G401 (cell line): ENCODE measurements at regions not wholly inside any gene's neighbourhood (a gene's known extent, or its start where the extent isn't known, plus 50 kb on each side); places are given as distances from the start of the nearest gene placed in this dataset.
A peak's percentile ranks its signal among the peaks of the same experiment; 100 is the strongest.

Experiments used
- DNase-seq: peaks from one replicate; pipeline ENCODE4 v3.0.0-alpha.2; 2015; ENCODE audit warnings: low spot score
- in situ Hi-C: cut with HindIII; loops from 2 replicates; pipeline ENCODE4 v1.10.0; 2016; ENCODE audit warnings: low sequenced_read_pairs, mixed read lengths

DNA sequence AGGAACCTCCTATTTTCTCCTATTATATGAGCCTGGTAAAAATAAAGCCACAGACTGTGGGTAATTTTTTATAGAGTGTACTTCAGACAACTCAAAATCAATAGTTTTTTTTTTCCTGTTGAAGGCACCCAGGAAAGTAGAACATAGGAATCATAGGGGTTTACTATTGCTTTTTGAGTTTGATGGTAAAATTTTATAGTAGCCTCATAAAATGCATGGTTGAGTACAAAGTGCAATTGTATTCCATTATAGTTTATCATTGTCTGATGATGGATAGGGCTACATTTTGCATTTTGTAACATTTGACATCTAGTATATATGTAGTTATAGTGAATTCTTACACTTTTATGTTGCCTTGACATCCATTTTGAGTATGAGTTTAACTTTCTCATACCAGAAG is 455.0 kb downstream of the STIM2 start:
- no peak for DNase-seq
- in situ Hi-C loops = no loop called here

DNA sequence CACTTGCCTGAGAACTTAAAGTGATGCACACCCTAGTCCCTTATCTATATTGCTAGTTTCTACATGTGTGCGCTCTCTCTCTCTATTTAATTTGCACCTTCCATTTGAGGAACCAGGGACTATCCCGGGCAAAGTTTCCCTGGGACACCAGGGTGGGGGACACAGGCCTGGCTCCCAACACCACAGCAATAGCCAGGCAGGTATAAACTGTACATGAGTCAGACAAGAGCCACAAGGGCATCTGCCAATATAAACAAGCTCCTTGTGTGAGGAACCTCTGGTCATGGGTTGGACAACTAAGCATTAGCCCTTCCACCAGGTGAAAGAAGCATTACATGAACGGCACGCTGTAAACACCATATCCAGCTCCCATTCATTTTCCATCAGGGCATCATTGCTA is 455.5 kb downstream of the STIM2 start:
- no peak for DNase-seq
- in situ Hi-C loops = no loop called here

DNA sequence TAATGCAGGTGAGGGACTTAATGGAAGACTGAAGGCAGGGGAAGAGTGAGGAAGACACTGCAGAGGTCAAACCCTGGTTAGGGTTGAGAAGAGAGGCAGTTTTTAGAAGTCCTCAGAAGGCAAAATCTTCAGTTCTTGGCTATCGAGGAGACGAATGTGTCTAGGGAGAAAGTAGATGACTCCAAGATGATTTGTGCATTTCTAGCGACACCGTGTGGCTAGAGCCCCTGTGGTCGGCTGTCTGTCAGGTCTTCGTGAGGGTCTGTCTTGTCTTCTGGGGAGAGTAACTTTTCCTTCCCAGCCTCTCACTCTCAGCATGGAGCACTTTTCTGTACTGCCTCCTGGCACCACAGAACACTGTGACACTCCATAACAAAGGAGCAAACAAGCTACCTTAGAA is 458.1 kb downstream of the STIM2 start:
- in situ Hi-C loops = no loop called here
- peak; percentile 11 for DNase-seq

DNA sequence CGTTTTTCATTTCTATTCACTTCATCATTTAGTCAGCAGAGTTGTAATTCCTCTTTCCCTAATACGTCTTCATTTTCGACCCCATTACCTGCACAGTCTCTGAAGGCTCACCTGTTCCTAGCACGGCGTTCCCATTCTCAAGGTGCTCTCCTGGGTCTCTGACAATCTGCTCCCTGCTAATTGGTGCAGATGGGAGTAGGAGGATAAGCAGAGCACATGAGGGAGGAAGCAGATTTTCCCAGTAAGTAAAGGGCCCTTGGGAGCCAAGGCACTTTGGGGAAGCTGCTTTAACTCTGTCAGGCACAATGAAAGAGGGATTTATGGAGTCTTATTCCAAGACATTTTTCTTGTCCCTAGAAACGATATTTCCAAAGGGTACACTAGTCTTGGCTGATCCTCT is 466.4 kb downstream of the STIM2 start:
- DNase-seq = no peak
- in situ Hi-C loops = no loop called here

DNA sequence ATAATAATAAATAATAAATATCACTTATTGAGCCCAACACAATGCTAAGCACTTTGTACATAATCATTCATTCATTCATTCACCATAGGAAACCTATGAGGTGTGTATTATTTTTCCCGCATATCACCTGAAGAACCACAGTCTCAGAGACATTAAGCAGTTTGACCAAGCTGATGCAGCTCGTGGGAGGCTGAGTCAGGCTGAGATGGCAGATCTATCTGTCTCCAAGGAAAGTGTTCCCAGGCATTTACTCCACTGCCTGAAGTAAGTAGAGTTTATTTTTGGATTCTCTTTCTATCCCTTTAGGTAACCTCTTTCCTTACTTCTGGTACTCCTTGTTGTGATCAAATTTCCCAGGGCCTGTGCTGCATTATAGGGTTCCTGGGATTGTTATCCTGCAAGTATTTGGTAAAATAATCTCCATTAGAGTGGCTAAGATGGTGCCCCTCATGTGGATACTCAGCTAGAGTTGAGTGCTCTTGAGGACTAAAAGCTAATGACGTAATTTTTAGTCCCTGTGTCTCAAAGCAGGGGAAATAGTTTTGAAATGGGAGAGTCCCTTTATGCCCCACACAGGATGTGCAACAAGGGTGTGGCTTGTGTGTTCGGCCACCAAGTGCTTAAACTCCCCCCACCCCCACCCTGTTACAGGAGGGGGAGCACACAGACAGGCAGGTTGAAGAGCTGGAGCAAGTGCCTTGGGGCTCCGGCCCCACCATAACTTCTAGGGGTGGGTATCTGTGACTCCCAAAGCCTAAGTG is 467.0 kb downstream of the STIM2 start:
- DNase-seq = no peak
- in situ Hi-C loops = no loop called here

DNA sequence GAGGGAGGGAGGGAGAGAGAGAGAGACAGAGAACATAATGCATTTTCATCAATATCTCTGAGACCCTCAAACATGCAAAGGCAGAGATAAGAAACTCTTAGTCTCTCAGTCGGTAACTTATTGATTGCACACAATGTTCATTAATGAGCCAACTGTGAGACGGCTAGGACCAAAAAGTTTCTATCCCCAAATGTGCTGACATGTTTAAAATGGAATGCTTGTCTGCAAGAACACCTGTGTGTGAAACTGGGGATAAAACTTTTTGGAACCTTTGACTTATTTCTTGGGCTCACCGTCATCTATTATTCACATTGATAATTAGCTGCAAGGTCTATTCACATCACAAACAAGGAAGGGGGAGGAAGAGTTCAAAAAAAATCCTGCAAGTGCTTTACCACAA is 477.9 kb downstream of the STIM2 start:
- in situ Hi-C loops = no loop called here

DNA sequence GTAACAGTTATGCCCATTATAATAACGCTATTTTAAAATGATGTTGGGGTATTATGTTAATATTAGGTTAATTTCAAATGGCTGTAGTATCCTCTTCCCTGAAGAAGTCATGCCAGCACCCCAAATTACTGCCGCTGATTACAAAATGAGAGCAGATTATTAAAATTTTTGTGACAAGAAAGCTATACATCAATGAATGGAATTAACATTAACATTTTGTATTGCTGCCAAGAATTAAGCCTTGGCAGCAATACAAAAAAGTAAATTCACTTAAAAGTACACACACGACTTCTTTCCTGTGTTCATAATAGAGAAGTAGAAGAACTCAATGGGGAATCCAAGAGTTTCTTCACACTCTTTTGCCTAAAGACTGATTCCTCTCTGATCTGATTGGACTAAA is 482.8 kb downstream of the STIM2 start:
- in situ Hi-C loops = no loop called here

More for the DNA sequence above, 477.9 kb downstream of the STIM2 start:
- no peak for DNase-seq

DNA sequence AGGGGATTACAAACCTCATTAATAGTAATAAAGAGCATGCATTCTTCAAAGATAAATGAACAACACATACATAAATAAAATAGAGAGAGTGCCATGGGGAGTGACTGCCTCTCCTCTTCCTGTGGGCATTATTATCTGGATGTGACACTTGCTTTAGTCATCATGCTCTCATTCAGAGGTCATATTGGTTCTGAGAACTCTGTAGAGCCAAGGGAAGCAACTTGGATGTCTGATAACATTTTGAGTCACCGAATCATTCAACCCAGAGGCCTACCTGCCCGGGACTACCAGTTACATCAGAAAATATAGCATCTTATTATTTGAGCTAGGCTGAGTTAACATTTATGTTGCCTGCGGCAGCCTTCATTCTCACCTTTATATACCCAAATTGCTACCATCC is 489.5 kb downstream of the STIM2 start:
- DNase-seq = no peak
- in situ Hi-C loops = no loop called here

More for the DNA sequence above, 482.8 kb downstream of the STIM2 start:
- DNase-seq = no peak

DNA sequence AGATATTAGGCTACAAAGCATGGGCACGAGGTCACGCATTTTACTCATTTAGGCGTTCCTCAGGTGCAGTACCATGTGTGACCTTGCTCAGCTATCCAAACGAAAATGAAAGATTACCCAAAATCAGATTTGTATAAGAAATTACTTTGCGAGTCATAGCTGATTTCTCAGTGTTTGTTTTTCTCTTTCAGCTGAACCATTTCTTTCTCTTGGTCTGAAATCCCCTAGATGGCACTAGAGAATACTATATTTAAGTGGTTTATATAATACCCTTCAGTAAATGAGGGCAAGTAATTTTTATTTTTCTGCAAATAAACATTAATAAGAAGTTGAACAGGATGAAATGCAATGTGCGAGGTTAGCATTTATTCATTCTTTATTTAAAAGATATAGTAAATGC is 496.6 kb downstream of the STIM2 start:
- peak; percentile 8 for DNase-seq
- in situ Hi-C loops = no loop called here

DNA sequence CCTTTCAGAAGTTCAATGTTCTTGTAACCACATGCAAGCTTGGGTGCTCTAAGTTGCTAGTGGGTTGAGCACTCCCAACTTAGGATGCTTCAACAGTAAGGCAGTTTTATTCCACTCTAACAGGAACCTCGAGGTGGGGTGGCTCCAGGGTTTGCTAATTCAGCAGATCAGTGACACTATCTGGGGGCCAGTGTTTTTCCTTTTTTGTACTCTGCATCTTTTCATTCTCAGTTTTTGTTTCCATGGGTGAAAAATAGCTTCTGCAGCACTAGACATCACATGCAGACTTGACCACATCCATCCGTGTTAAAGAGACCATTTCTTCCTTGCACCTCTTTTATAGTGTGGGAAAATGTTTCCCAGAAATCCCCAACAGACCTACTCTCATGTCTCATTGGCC is 497.6 kb downstream of the STIM2 start:
- DNase-seq = no peak
- in situ Hi-C loops = no loop called here

DNA sequence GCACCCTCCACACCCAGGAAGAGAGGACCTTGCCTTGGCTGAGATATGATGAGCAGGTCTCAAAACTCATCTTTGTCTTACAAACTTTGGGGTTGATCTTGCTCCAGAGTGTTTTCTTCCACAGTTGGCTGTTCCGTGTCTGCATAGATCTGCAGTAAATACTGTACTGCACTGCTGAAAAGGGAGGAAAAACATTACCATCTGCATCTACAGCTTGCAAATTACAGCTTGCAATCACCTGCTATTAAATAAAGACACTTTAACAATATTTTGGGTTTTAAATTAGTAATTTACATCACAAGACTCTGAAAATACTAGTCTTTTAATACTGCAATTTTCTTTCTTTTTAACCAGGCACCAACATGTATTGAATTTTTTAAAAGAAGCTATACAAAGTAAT is 499.5 kb downstream of the STIM2 start:
- DNase-seq = no peak
- in situ Hi-C loops = no loop called here

DNA sequence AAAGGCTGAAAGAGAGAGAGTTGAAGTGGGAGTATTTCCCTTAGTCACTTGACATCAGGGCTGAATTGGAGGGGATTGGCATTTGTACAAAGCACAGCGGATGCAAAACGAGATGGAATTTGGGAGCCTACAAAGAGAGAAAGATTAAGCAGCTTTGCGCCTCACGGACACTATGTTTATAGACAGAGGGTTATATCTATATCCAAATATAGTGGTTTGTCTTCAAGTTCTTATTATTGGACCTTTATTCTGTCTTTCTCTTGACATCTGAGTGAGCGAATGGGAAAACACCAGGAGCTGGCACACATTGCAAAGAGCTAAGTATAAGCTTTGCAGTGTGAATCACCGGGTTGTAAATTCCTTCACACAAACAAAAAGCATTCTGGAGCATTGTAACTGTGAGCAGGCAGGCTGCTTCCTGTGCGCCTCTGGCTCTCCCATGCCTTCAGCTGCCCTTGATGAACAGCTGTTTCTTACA is 500.2 kb downstream of the STIM2 start:
- DNase-seq = no peak
- in situ Hi-C loops = no loop called here

DNA sequence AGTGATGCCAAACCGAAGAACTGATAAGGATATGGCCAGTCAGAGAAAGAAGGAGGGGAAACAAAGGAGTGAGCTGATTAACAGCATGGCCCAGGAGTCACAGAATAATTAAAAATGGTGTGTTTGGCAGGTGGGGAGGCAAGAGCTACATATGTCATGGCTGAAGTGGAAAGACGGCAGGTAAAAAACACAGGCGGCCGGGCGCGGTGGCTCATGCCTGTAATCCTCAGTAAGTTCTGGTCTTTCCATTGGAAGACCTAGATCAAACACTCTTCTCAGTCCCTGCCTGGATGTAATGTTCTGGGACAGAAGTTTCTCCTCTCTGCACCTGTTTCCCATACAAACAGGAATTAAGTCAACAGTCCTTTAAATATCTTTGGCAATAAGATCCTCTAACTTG is 503.9 kb downstream of the STIM2 start:
- no peak for DNase-seq
- in situ Hi-C loops = no loop called here

DNA sequence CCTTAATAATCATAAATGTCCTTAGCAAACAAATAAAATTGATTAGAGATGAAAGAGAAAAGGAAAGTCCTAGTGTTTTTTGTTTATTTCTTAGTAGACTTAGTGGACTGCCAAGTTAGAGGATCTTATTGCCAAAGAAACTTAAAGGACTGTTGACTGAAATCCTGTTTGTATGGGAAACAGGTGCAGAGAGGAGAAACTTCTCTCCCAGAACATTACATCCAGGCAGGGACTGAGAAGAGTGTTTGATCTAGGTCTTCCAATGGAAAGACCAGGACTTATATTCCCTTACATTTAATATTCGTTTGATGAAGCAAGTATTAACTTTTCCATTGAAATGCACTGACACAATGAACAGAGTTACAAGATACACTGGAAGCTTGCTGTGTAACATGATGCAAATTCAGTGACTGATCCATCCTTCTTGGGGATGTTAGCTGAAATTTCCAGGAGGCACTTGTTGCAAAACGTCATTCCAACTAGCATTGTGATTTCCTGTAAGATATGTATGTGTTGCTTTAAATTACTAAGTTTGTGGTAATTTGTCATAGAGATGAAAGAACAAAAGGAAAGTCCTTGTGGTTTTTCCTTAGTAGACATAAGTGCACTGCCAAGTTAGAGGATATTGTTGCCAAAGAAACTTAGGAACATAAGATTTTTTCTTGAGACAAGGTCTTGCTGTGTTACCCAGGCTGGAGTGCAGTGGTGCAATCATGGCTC is 505.6 kb downstream of the STIM2 start:
- in situ Hi-C loops = no loop called here
- DNase-seq = no peak

DNA sequence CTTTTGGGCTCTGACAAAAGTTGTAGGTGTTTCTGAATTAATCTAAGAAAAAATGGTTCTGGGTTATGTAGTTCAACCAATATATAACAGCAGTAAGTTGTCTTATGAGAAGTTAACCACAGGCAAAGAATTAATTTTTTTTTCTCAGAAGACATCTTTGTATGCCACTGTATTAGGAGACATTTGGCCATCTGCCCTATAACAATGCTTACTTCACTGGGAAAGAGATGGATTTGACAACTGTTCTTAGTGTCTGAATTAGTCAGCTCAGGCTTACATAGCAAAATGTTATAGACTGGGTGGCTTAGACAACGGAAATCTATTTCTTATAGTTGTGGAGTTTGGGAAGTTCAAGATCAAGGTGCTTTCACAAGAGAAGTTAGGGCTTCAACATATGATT is 508.1 kb downstream of the STIM2 start:
- in situ Hi-C loops = no loop called here
- DNase-seq = no peak

DNA sequence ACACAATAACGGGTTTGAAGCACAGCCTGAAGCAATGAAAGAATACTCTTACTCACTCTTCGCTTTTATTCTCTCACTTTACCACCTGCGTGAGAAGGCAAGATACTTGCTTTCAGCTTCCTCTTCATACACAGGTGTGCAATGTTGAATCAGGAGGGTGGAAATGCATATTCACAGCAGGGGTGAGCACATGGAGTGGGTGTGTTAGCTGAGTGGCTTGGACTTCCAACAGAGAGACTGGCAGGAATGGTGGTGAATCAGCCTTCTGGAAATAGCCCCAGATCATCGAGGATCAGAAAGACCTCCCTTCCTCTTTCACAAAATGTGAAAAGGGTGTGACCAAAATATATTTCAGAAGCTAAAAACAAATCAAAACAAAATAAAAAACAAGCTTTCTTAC is 521.2 kb downstream of the STIM2 start:
- no peak for DNase-seq
- in situ Hi-C loops = no loop called here

DNA sequence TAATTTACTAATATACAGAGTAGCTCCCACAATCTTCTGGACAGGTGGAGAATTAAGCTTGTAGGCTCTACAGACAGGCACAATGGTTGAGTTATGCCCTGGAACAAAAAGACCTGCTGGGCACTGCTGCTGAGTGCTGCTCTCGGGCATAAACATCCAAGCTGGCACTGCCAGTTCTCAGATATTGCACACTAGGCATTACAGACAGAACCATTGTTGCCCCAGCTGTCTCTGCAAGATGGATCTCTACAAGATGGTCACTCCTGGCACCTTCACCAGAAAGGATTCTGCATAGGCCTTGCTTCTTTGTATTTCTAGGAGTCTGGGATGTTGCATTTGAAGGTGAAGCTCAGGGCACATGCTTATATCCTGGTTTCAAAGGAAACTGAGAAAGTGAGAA is 527.1 kb downstream of the STIM2 start:
- no peak for DNase-seq
- in situ Hi-C loops = no loop called here

DNA sequence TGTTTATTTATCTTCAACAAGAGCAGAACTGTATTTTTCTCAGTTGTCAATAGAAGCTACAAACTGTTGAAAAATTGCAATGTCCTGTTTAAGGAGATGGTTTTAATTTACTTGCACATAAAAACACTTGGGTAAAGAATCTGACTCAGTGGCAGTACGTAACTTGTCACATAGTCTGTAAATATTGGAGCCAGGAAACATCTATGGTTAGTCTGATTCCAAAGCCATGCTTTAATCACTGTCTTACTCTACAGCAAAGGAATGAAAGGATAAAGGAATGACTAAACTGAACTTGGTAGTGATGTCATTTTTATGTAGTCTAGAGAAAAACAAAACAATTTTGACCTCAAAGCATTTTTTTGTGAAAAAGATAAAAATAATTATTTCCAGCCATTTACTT is 537.2 kb downstream of the STIM2 start:
- in situ Hi-C loops = no loop called here
- DNase-seq = no peak

DNA sequence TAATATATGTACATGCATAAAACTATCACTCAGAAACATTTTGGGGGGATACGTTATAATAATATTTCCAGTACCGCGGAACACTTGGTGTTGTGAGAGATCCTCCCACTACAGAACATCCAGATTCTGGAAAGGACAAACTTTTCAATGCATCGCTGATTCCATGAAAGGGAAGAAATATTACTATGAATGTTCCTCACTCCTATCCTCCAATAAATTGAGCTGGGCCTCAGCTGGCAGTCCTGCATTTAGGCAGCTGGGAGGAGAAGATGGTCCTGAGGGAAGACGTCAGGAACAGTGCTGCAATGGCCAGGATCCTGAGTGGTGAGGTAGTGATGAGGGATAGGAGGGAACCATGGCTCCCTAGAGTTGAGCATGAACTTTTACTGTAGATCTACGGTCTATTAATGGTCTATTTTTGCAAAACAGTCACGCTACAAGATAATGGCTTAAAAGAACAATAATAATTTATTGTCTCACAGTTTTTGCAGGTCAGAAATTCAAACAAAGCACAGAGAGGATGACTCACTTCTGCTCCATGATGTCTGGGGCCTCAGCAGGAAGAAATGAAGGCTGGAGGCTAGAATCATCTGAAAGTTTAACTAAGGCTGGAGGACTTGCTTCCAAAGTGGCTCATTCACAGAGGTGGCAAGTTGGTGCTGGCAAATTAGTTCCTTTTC is 538.1 kb downstream of the STIM2 start:
- in situ Hi-C loops = no loop called here
- no peak for DNase-seq

DNA sequence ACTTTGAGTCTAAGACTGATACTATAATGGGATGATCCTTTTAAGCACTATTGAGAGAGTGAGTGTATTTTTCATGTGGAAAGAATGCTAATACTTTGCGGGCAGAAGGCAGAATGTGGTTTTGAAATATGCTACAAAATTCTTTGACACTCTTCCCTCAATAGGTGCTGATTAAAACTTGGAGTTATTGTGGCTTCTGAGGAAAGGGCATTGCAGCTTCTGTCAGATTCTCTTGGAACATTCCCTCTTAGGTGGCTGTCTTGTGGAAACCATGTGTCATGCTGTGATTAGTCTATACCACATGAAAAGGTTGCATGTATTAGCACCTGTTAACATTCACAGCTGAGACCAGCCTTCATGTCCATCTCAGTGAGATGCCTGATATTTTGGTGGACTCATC is 547.0 kb downstream of the STIM2 start:
- no peak for DNase-seq

More for the DNA sequence above, 547.0 kb downstream of the STIM2 start:
- in situ Hi-C loops = no loop called here
